ENCODE measurements at regions not wholly inside any gene's neighbourhood (a gene's known extent, or its start where the extent isn't known, plus 50 kb on each side); places are given as distances from the start of the nearest gene placed in this dataset.

DNA sequence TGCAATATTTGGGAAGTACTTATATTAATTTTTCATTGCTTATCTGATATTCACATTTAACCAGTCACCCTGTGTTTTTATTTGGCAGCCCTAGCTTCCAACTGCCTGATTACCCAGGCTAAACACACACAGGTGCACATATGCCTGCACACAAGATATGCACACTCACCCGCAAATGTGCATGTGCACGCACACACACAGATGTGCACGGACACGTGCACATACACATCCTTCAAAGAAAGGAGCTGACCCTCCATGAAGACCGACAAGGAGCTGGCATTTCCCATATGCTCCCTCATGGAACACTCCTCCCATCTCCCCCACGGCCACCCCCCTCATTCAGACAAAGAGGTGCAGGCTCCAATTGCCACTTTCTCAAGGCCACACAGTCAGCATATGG, 242.2 kb downstream of the ENGASE start:
- no peak for ATAC-seq (ENCODE audit: insufficient read depth, low read depth)

GRCh38 chr17:79315358-79316105, 240.9 kb downstream of the ENGASE start:
- Histone ChIP-seq H3K4me2 (ENCODE audit: insufficient read depth, low read length) (no peak overlapping the region), H3K36me3 (ENCODE audit: insufficient read depth, low read length) (no peaks in the 10 kb centered on the region), H3K27me3 (ENCODE audit: insufficient read depth, low read length, poor library complexity) (no peaks in the 10 kb centered on the region)

More for the DNA sequence above, 242.2 kb downstream of the ENGASE start:
- no peaks in the 10 kb centered on the region for H3K79me2 ChIP-seq (ENCODE audit: insufficient read depth, low read length)
- H3K9me3 ChIP-seq (ENCODE audit: insufficient read depth, low read length, severe bottlenecking) = no peaks in the 10 kb centered on the region
- H3K4me2 ChIP-seq (ENCODE audit: insufficient read depth, low read length) = no peak overlapping the region
- H2AFZ ChIP-seq (ENCODE audit: low read depth, low read length) = no peak overlapping the region
- no peak overlapping the region for H3K27ac ChIP-seq (ENCODE audit: low read length)
- H3K9ac ChIP-seq (ENCODE audit: low read depth, low read length) = no peak overlapping the region
- no peak overlapping the region for H3K4me3 ChIP-seq (ENCODE audit: low read depth in 1 of 2, low read length in 2 of 2)
- TF ChIP-seq CTCF (IDR thresholded peaks at IDR 0.05; ENCODE audit: borderline replicate concordance, extremely low read depth, low read length, poor library complexity, severe bottlenecking) = no peak
- no peak for TF ChIP-seq EZH2 (IDR thresholded peaks at IDR 0.05; ENCODE audit: borderline replicate concordance, low read depth, low read length, severe bottlenecking)
- H4K20me1 ChIP-seq (ENCODE audit: insufficient read depth, low read length) = peaks cover 11% of the 10 kb centered on the region; the same call in 1 of the 2 replicates
- H3K36me3 ChIP-seq (ENCODE audit: insufficient read depth, low read length) = no peaks in the 10 kb centered on the region
- no peak for DNase-seq
- H3K4me1 ChIP-seq (ENCODE audit: insufficient read depth, low read length) = no peaks in the 10 kb centered on the region
- H3K27me3 ChIP-seq (ENCODE audit: insufficient read depth, low read length, poor library complexity) = no peaks in the 10 kb centered on the region

DNA sequence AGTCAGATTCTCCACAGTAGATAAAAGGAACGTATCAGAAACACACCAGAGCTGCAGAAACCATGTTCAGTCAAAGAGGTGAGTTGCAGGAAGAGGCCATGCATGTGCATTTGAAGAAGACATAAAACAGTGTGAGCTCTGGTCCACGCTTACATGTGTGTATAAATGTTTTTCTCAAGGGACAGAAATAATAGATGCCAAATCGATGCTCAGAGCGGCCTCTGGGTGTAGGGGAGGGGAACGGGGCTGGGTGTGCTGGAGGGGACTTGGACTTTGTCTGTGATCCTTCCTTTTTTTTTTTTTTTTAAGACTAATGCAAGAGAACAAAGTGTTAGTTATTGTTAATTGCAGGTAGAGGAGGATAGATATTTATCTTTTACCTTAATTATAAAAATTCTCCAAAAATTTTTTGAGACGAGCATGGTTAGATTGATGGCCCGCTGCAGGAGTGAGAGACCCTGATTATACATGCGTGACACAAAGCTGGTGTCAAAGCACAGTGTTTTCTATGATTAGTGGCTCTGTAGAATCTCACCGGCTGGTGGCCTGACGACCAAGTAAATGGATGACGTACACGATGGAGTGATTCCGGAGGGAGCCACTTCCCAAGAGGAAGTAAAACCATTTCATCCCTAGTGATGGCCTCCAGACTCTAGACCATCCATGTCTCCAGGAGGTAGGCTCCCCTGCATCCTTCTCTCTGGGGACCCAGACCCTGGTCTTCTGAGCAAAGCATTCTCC, 240.2 kb downstream of the ENGASE start:
- H3K27me3 ChIP-seq (ENCODE audit: insufficient read depth, low read length, poor library complexity) = no peaks in the 10 kb centered on the region
- no peak for ATAC-seq (ENCODE audit: insufficient read depth, low read depth)

More at GRCh38 chr17:79315358-79316105, 240.9 kb downstream of the ENGASE start:
- Histone ChIP-seq H2AFZ (ENCODE audit: low read depth, low read length) (no peak overlapping the region), H3K27ac (ENCODE audit: low read length) (no peak overlapping the region), H3K79me2 (ENCODE audit: insufficient read depth, low read length) (no peaks in the 10 kb centered on the region), H3K4me3 (ENCODE audit: low read depth in 1 of 2, low read length in 2 of 2) (no peak overlapping the region), H3K9ac (ENCODE audit: low read depth, low read length) (no peak overlapping the region), H3K9me3 (ENCODE audit: insufficient read depth, low read length, severe bottlenecking) (no peaks in the 10 kb centered on the region), H4K20me1 (ENCODE audit: insufficient read depth, low read length) (peaks cover 8% of the 10 kb centered on the region), H3K4me1 (ENCODE audit: insufficient read depth, low read length) (no peaks in the 10 kb centered on the region)
- ATAC-seq (ENCODE audit: insufficient read depth, low read depth) (no peak), DNase-seq (no peak)
- TF ChIP-seq EZH2 (IDR thresholded peaks at IDR 0.05; ENCODE audit: borderline replicate concordance, low read depth, low read length, severe bottlenecking) (no peak), CTCF (IDR thresholded peaks at IDR 0.05; ENCODE audit: borderline replicate concordance, extremely low read depth, low read length, poor library complexity, severe bottlenecking) (no peak)

More for the DNA sequence above, 240.2 kb downstream of the ENGASE start:
- no peak overlapping the region for H3K4me3 ChIP-seq (ENCODE audit: low read depth in 1 of 2, low read length in 2 of 2)
- no peak for DNase-seq
- no peak overlapping the region for H3K27ac ChIP-seq (ENCODE audit: low read length)
- no peak overlapping the region for H3K9ac ChIP-seq (ENCODE audit: low read depth, low read length)
- H4K20me1 ChIP-seq (ENCODE audit: insufficient read depth, low read length) = peaks cover 8% of the 10 kb centered on the region
- H3K4me1 ChIP-seq (ENCODE audit: insufficient read depth, low read length) = no peaks in the 10 kb centered on the region
- no peak overlapping the region for H3K4me2 ChIP-seq (ENCODE audit: insufficient read depth, low read length)
- TF ChIP-seq CTCF (IDR thresholded peaks at IDR 0.05; ENCODE audit: borderline replicate concordance, extremely low read depth, low read length, poor library complexity, severe bottlenecking) (no peak), EZH2 (IDR thresholded peaks at IDR 0.05; ENCODE audit: borderline replicate concordance, low read depth, low read length, severe bottlenecking) (no peak)
- H3K79me2 ChIP-seq (ENCODE audit: insufficient read depth, low read length) = no peaks in the 10 kb centered on the region
- no peaks in the 10 kb centered on the region for H3K9me3 ChIP-seq (ENCODE audit: insufficient read depth, low read length, severe bottlenecking)
- H2AFZ ChIP-seq (ENCODE audit: low read depth, low read length) = no peak overlapping the region
- no peaks in the 10 kb centered on the region for H3K36me3 ChIP-seq (ENCODE audit: insufficient read depth, low read length)

Measured in DND-41 (cell line).